ENCODE measurements at regions not wholly inside any gene's neighbourhood (a gene's known extent, or its start where the extent isn't known, plus 50 kb on each side); places are given as distances from the start of the nearest gene placed in this dataset.

DNA sequence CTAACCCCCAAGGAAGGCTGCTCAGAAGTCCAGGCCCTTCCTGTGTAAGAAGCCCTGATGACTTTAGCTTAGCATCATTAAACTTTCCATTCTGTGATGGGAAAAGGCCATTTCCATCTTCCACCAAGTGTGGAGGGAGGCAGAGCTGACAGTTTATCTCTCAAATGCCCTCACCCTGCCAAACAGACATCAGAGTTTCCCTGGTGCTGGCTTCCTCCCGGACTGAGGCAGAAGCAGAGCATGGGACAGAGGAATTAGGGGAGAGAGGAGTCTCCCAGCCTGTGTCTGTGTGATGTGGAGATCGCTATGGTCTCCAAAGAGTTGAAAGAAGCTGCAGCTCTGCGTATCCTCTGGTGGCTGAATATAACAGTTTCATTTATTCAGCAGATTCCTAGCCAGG lies 57.4 kb upstream of the CTNNA1 start:
- Mint-ChIP-seq H3K9me3 (0 out of 2 replicates have a peak, but pooled peaks cover under 1% of the 10 kb centered on the region), H3K4me1 (peaks cover 2% of the 10 kb centered on the region), H3K27me3 (ENCODE audit: low read depth) (no peaks in the 10 kb centered on the region; the same call in 1 of the 2 replicates), H3K4me3 (no peak overlapping the region), H3K27ac (no peak overlapping the region), H3K36me3 (no peaks in the 10 kb centered on the region)
- ChIA-PET CTCF (interaction anchor here (1.2 kb wide), 1 partner anchor 342 kb away, joined by 5 read pairs; no protein-coding TSS in a partner anchor), POLR2A (no interaction called here)
- TF ChIP-seq, protein P1, sequence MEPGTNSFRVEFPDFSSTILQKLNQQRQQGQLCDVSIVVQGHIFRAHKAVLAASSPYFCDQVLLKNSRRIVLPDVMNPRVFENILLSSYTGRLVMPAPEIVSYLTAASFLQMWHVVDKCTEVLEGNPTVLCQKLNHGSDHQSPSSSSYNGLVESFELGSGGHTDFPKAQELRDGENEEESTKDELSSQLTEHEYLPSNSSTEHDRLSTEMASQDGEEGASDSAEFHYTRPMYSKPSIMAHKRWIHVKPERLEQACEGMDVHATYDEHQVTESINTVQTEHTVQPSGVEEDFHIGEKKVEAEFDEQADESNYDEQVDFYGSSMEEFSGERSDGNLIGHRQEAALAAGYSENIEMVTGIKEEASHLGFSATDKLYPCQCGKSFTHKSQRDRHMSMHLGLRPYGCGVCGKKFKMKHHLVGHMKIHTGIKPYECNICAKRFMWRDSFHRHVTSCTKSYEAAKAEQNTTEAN (CRISPR knock-in tag; IDR thresholded peaks at IDR 0.05) = no peak
- TF ChIP-seq, protein P2, sequence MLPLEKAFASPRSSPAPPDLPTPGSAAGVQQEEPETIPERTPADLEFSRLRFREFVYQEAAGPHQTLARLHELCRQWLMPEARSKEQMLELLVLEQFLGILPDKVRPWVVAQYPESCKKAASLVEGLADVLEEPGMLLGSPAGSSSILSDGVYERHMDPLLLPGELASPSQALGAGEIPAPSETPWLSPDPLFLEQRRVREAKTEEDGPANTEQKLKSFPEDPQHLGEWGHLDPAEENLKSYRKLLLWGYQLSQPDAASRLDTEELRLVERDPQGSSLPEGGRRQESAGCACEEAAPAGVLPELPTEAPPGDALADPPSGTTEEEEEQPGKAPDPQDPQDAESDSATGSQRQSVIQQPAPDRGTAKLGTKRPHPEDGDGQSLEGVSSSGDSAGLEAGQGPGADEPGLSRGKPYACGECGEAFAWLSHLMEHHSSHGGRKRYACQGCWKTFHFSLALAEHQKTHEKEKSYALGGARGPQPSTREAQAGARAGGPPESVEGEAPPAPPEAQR (CRISPR knock-in tag; IDR thresholded peaks at IDR 0.05) = no peak
- TF ChIP-seq NFE2L1 (CRISPR knock-in tag; IDR thresholded peaks at IDR 0.05) (no peak), SMAD3 (CRISPR knock-in tag; IDR thresholded peaks at IDR 0.05; ENCODE audit: borderline replicate concordance) (no peak), TEAD4 (CRISPR knock-in tag; IDR thresholded peaks at IDR 0.05) (no peak), RELA (CRISPR knock-in tag; IDR thresholded peaks at IDR 0.05; ENCODE audit: borderline replicate concordance) (no peak), ZNF219 (CRISPR knock-in tag; IDR thresholded peaks at IDR 0.05; ENCODE audit: borderline replicate concordance) (no peak), PRRX2 (CRISPR knock-in tag; IDR thresholded peaks at IDR 0.05) (no peak), TCF7 (CRISPR knock-in tag; IDR thresholded peaks at IDR 0.05; ENCODE audit: low read depth) (no peak)
- TF ChIP-seq, protein P3, sequence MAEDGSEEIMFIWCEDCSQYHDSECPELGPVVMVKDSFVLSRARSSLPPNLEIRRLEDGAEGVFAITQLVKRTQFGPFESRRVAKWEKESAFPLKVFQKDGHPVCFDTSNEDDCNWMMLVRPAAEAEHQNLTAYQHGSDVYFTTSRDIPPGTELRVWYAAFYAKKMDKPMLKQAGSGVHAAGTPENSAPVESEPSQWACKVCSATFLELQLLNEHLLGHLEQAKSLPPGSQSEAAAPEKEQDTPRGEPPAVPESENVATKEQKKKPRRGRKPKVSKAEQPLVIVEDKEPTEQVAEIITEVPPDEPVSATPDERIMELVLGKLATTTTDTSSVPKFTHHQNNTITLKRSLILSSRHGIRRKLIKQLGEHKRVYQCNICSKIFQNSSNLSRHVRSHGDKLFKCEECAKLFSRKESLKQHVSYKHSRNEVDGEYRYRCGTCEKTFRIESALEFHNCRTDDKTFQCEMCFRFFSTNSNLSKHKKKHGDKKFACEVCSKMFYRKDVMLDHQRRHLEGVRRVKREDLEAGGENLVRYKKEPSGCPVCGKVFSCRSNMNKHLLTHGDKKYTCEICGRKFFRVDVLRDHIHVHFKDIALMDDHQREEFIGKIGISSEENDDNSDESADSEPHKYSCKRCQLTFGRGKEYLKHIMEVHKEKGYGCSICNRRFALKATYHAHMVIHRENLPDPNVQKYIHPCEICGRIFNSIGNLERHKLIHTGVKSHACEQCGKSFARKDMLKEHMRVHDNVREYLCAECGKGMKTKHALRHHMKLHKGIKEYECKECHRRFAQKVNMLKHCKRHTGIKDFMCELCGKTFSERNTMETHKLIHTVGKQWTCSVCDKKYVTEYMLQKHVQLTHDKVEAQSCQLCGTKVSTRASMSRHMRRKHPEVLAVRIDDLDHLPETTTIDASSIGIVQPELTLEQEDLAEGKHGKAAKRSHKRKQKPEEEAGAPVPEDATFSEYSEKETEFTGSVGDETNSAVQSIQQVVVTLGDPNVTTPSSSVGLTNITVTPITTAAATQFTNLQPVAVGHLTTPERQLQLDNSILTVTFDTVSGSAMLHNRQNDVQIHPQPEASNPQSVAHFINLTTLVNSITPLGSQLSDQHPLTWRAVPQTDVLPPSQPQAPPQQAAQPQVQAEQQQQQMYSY (CRISPR knock-in tag; IDR thresholded peaks at IDR 0.05) = no peak
- TF ChIP-seq, protein P4, sequence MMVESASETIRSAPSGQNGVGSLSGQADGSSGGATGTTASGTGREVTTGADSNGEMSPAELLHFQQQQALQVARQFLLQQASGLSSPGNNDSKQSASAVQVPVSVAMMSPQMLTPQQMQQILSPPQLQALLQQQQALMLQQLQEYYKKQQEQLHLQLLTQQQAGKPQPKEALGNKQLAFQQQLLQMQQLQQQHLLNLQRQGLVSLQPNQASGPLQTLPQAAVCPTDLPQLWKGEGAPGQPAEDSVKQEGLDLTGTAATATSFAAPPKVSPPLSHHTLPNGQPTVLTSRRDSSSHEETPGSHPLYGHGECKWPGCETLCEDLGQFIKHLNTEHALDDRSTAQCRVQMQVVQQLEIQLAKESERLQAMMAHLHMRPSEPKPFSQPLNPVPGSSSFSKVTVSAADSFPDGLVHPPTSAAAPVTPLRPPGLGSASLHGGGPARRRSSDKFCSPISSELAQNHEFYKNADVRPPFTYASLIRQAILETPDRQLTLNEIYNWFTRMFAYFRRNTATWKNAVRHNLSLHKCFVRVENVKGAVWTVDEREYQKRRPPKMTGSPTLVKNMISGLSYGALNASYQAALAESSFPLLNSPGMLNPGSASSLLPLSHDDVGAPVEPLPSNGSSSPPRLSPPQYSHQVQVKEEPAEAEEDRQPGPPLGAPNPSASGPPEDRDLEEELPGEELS (CRISPR knock-in tag; IDR thresholded peaks at IDR 0.05) = no peak
- TF ChIP-seq, protein P5, sequence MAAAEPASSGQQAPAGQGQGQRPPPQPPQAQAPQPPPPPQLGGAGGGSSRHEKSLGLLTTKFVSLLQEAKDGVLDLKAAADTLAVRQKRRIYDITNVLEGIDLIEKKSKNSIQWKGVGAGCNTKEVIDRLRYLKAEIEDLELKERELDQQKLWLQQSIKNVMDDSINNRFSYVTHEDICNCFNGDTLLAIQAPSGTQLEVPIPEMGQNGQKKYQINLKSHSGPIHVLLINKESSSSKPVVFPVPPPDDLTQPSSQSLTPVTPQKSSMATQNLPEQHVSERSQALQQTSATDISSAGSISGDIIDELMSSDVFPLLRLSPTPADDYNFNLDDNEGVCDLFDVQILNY (CRISPR knock-in tag; IDR thresholded peaks at IDR 0.05) = no peak
- TF ChIP-seq, protein P6, sequence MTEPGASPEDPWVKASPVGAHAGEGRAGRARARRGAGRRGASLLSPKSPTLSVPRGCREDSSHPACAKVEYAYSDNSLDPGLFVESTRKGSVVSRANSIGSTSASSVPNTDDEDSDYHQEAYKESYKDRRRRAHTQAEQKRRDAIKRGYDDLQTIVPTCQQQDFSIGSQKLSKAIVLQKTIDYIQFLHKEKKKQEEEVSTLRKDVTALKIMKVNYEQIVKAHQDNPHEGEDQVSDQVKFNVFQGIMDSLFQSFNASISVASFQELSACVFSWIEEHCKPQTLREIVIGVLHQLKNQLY (CRISPR knock-in tag; IDR thresholded peaks at IDR 0.05) = no peak
- DNase-seq (ENCODE audit: low spot score) (no peak), ATAC-seq (no peak)

DNA sequence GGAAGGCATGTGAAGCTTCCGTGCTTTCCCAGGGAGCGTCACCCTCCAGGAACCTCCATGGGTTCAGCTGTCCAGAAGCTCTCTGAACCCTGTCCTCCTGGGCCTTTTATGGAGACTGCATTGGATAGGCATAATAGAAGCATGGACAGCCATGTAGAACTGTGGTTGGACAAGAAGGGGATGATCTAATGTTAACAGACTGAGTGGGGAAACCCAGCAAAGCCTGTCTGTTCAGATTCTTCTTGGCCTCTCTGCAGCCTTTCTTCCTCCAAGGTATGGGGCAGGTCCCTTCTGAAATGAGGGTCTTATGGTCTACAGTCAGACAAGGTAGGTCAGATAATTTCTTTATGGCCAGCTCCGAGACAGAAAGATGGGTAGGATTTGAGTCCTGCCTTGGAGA lies 59.1 kb upstream of the CTNNA1 start:
- CTCF ChIA-PET = no interaction called here
- no peak overlapping the region for H3K4me3 Mint-ChIP-seq
- TF ChIP-seq, protein P7, sequence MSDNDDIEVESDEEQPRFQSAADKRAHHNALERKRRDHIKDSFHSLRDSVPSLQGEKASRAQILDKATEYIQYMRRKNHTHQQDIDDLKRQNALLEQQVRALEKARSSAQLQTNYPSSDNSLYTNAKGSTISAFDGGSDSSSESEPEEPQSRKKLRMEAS (CRISPR knock-in tag; IDR thresholded peaks at IDR 0.05) = no peak
- TF ChIP-seq IRF2 (CRISPR knock-in tag; IDR thresholded peaks at IDR 0.05; ENCODE audit: borderline replicate concordance, low read depth) (no peak), SOX15 (CRISPR knock-in tag; IDR thresholded peaks at IDR 0.05) (no peak), NFYB (CRISPR knock-in tag; conservative IDR thresholded peaks at IDR 0.05; ENCODE audit: low read depth) (no peak), JUN (CRISPR knock-in tag; IDR thresholded peaks at IDR 0.05) (no peak)
- ATAC-seq = no peak
- 0 out of 2 replicates have a peak, but pooled peaks cover 4% of the 10 kb centered on the region for H3K9me3 Mint-ChIP-seq
- H3K27me3 Mint-ChIP-seq (ENCODE audit: low read depth) = no peaks in the 10 kb centered on the region; the same call in 1 of the 2 replicates
- no peaks in the 10 kb centered on the region for H3K36me3 Mint-ChIP-seq
- DNase-seq (ENCODE audit: low spot score) = no peak
- POLR2A ChIA-PET = no interaction called here
- no peak overlapping the region for H3K27ac Mint-ChIP-seq
- 0 out of 2 replicates have a peak, but pooled peaks cover 2% of the 10 kb centered on the region for H3K4me1 Mint-ChIP-seq
